OCI-LY7 (cell line): ENCODE measurements at regions not wholly inside any gene's neighbourhood (a gene's known extent, or its start where the extent isn't known, plus 50 kb on each side); places are given as distances from the start of the nearest gene placed in this dataset.

Source experiments
- CTCF ChIP-seq: fragments of 200-600 bp; sonication (generic); conservative IDR thresholded peaks from 2 replicates; pipeline ENCODE4 v1.5.1; 2014; ENCODE audit warnings: mild to moderate bottlenecking, antibody characterized with exemption, low read length, moderate library complexity, mixed read lengths
- EZH2phosphoT487 ChIP-seq: fragments of 200-600 bp; sonication (generic); IDR thresholded peaks from 2 replicates; pipeline ENCODE4 v1.6.1; 2018; ENCODE audit warnings: low read depth, borderline replicate concordance, mild to moderate bottlenecking, mixed run types, antibody characterized with exemption, low read length, moderate library complexity, mixed read lengths

- TF ChIP-seq CTCF: no peak
- TF ChIP-seq EZH2phosphoT487: no peak
Measured at GRCh38 chr3:96266395-96267190, 547.8 kb upstream of the EPHA6 start.
